Testis (tissue), 2 donors: ENCODE measurements at regions not wholly inside any gene's neighbourhood (a gene's known extent, or its start where the extent isn't known, plus 50 kb on each side); places are given as distances from the start of the nearest gene placed in this dataset.
"Not testable (repeated sequence)": the region's sequence is repeated elsewhere in the genome, so short reads cannot be mapped to it uniquely, and the experiment has no call there.

Experiments
- DNase-seq: peaks from one replicate; pipeline ENCODE4 v3.0.0-alpha.2; 2019
- H3K27ac ChIP-seq, 2 donors: fragments of 200-600 bp; sonication (generic); one replicate each; pipeline ENCODE4 v1.5.1; 2019
- H3K27me3 ChIP-seq: fragments of 200-600 bp; sonication (generic); one replicate; pipeline ENCODE4 v1.5.1; 2019
- H3K36me3 ChIP-seq: fragments of 200-600 bp; sonication (generic); one replicate; pipeline ENCODE4 v1.5.1; 2017; ENCODE audit warnings: low read depth; ENCODE audit errors: missing control alignments
- H3K4me1 ChIP-seq: fragments of 200-600 bp; sonication (generic); one replicate; pipeline ENCODE4 v1.5.1; 2019
- H3K4me3 ChIP-seq, 2 donors: fragments of 200-600 bp; sonication (generic); one replicate each; pipeline ENCODE4 v1.5.1; 2017 to 2019
- H3K9me3 ChIP-seq: fragments of 200-600 bp; sonication (generic); one replicate; pipeline ENCODE4 v1.5.1; 2017
- WGBS, 2 donors: methylation state at CpG; one replicate each; pipeline ENCODE4 v1.1.5; 2018; 5-methylcytosine and 5-hydroxymethylcytosine counted together
- intact Hi-C: fragments of 100-400 bp; cut with DNase I; formaldehyde crosslinking; loops from one replicate; pipeline ENCODE4 v1.15.1; 2023; ENCODE audit warnings: low total_unique reads

DNA sequence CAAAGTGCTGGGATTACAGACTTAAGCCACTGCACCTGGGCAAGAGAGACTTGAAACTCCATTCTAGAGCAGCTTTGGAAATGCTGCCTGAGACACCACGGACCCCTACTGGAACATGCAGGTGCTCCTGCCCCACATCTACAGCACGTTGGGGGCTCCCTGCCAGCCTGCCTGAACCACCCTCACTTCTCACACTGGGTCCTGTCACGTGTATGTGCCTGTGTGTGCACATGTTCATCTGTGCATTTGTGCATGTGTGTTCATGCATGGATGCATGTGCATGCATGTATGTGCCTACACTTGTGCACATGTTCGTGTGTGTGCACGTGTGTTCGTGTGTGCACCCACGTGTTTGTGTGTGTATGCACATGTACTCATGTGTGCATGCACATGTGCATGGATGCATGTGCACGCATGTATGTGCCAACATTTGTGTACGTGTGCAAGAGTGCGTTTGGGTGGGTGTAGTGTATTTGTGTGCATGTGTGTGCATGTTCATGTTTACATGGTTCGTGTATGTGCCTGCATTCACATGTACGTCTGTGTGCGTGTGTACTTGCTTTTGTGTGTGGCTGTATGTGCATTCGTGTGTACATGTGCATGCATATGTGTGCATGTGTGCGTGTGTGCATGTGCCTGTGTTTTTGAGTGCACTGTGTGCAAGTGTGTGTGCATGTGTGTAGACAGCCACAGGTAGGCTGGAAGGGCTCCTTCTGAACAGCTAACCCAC, 428.1 kb upstream of the ZNF722 start:
- DNase-seq, H3K27me3 ChIP-seq, H3K9me3 ChIP-seq, intact Hi-C loops, H3K4me1 ChIP-seq, H3K36me3 ChIP-seq, H3K4me3 ChIP-seq, H3K27ac ChIP-seq: not testable (repeated sequence)
- 70 to 72% methylated on average over 15 of the region's 15 CpGs for WGBS, 2 donors

DNA sequence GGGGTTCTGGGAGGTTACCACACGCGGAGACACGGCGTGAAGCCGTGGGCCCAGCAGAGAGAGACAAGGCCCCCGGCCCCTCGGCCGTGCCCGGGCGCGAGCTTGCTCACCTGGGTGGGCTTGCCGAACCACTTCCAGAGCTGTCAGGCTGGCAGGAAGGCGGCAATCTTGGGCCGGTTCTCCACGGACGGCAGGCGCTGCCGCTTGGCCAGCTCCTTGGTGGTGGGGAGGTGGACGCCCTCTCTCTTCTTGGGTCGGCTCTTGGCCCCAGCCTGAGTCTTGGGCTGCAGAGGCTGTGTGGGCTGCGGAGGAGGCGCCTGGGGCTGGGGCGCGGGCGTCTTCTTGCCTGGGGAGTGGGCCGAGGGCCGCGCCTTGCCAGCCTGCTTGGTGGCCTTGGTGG, 426.5 kb upstream of the ZNF722 start:
- intact Hi-C loops, DNase-seq, H3K27ac ChIP-seq, H3K27me3 ChIP-seq, H3K9me3 ChIP-seq, H3K4me1 ChIP-seq, H3K36me3 ChIP-seq: not testable (repeated sequence)
- peak overlapping the region in 1 of 2 donors; percentile 36 for H3K4me3 ChIP-seq
- 69 to 72% methylated on average over 15 to 28 of the region's 28 CpGs for WGBS, 2 donors

DNA sequence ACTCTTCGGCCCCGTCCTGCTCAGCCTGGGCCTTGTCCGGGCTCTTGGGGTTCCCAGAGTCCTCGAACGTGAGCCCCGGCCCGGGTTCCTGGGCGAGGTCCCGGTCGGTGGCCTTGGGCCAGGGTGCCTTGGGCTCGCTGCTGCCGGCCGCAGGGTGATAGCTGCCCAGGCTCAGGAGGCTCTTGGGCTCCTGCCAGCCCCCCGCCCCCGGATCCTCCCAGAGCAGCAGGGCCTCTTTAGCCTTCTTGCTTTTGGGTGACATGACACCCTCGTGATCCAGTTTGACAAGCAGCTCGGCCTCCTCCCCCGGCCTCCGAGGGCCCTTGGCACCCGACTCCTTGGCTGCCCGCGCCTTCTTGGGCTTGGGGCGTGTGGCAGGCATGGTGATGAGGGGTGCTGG, 425.7 kb upstream of the ZNF722 start:
- H3K4me3 ChIP-seq, H3K27ac ChIP-seq, DNase-seq, H3K4me1 ChIP-seq, H3K9me3 ChIP-seq, intact Hi-C loops, H3K27me3 ChIP-seq, H3K36me3 ChIP-seq: not testable (repeated sequence)
- WGBS, 2 donors: 81% methylated on average over 23 of the region's 23 CpGs; no CpG with 5 or more reads in 1 of the 2 donors

DNA sequence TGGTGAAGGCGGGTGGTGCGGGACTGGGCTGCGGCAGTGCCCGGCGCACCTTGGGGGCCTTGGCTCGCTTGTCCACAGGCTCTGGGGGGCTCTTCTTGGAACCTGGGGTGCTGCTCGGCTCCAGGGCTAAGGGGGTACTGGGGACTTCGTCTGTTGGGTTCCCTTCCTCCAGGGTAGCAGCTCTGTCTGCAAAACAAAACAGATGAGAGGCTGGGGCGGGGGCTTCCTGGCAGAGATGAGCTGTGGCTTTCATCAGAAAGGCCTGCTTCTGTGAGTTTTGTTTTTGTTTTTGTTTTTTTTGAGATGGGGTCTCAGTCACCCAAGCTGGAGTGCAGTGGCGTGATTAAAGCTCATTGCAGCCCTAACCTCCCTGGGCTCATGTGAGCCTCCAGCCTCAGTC, 425.2 kb upstream of the ZNF722 start:
- H3K9me3 ChIP-seq, DNase-seq, H3K27ac ChIP-seq: not testable (repeated sequence)

DNA sequence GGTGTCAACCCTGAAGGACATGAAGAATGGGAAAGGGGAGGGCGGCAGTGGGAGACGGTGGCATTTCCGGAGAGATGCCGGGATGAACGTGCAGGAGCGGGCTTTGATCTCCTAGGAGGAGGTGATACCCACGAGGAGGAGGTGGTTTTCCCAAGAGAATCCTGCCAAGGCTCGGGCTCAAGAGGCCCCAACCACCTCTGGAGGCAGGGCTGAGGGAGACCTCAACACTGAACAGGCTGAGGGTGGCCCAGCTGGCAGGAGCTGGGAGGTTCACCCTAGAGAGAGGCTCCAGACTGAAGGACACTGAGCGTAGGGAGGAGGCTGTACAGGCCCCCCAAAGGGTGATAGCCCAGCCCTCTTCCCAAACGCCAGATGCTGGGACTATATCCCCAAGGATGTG, 422.2 kb upstream of the ZNF722 start:
- 78 to 82% methylated on average over 10 of the region's 10 CpGs for WGBS, 2 donors
- H3K9me3 ChIP-seq, intact Hi-C loops: not testable (repeated sequence)

More for the DNA sequence above, 425.2 kb upstream of the ZNF722 start:
- H3K27me3 ChIP-seq, H3K4me3 ChIP-seq, intact Hi-C loops, H3K4me1 ChIP-seq, H3K36me3 ChIP-seq: not testable (repeated sequence)
- 75 to 85% methylated on average over 4 to 7 of the region's 10 CpGs for WGBS, 2 donors

DNA sequence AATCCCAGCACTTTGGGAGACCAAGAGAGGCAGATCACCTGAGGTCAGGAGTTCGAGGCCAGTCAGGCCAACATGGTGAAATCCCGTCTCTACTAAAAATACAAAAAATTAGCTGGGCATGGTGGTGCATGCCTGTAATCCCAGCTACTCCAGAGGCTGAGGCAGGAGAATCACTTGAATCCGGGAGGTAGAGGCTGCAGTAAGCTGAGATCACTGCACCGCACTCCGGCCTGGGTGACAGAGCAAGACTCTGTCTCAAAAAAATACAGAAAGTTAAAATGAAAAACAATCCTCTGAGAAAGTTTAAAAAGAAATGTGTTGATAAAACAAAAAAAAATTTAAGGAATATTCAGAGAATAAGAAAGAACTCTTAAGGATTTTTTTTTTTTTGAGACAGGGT, 421.6 kb upstream of the ZNF722 start:
- not testable (repeated sequence) for H3K36me3 ChIP-seq, H3K9me3 ChIP-seq

More for the DNA sequence above, 422.2 kb upstream of the ZNF722 start:
- not testable (repeated sequence) for H3K4me3 ChIP-seq, DNase-seq, H3K36me3 ChIP-seq, H3K27ac ChIP-seq, H3K4me1 ChIP-seq, H3K27me3 ChIP-seq

DNA sequence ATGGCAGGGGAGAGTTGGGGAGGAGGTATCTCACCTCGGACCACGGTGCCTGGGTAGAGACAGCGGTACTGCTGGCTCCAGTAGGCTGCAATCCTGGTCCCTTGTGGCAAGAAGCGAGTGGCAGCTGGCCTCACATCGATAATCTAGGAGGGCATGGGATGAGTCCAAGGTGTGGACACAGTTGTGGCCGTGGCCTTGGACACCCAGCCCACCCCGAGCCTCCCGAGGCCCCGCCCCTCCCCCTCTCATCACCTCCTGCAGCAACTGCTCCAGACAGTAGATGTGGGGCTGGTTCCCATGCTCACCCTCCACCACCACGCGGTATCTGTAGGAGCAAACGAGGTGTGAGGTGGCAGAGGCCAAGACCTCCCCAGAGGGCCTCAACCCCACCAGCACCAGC, 418.6 kb upstream of the ZNF722 start:
- H3K27me3 ChIP-seq, H3K27ac ChIP-seq, H3K9me3 ChIP-seq, intact Hi-C loops, DNase-seq, H3K36me3 ChIP-seq, H3K4me3 ChIP-seq, H3K4me1 ChIP-seq: not testable (repeated sequence)
- 70 to 77% methylated on average over 9 to 11 of the region's 12 CpGs for WGBS, 2 donors

More for the DNA sequence above, 421.6 kb upstream of the ZNF722 start:
- H3K27ac ChIP-seq, H3K27me3 ChIP-seq, H3K4me1 ChIP-seq, DNase-seq, intact Hi-C loops, H3K4me3 ChIP-seq: not testable (repeated sequence)
- WGBS, 2 donors: 84 to 85% methylated on average over 2 to 5 of the region's 5 CpGs

DNA sequence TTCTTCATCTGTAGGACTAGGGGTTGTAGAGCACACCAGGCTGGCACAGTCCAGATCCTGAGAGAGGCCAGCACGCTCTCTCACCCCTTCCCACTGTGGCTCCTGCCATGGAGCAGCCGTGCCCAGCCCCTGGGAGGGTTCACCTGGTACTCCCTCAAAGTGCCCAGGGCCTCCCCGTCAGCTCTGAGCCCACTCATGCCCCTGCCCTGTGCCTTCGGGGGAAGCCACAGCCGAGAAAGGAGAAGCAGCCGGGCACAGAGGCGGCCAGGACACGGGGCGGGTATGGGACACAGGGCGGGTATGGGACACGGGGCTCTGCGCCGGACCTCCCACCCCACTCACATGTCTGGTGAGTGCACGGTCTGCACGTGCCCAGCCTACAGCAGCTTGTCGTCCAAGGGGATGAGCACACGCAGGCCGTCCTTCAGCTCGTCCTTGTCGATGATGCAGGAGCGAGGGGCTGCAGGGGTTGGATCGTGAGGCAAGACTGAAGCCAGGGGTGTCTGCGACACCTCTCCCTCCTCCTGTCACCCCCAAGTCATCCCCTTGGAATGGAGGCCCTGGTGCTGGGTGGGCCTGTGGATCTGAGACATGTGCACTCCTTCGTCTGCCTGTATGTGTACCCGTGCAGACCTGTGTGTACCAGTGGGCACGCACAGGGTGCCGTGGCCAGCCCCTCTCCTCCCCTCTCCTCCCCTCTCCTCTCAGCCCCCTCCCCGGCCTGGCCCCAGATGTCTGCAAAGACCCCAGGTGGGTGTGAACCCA, 417.9 kb upstream of the ZNF722 start:
- WGBS, 2 donors: 87 to 90% methylated on average over 26 to 27 of the region's 28 CpGs

DNA sequence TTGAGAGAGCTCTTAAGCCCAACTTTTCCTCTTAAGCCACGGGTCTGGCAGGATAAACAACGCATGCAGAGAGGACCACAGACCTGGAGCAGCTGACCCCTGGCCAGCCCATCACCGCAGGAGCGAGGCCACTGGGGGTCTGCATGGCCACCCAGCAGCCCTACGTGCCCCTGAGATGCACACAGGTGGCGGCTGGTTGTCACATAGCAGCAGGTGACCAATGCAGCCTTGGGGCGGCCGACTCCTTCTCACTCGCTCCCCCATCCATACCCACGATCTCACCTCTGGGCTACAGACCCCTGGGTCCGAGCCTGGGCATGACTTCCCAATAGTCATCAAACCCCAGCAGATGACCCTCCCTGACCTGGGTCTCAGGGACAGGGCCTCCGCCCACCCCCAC, 415.9 kb upstream of the ZNF722 start:
- H3K9me3 ChIP-seq, H3K4me1 ChIP-seq, DNase-seq, H3K27ac ChIP-seq, H3K4me3 ChIP-seq, intact Hi-C loops, H3K27me3 ChIP-seq, H3K36me3 ChIP-seq: not testable (repeated sequence)
- WGBS, 2 donors: 86 to 94% methylated on average over 10 to 12 of the region's 12 CpGs

More for the DNA sequence above, 417.9 kb upstream of the ZNF722 start:
- H3K27ac ChIP-seq, H3K9me3 ChIP-seq, DNase-seq, H3K36me3 ChIP-seq, intact Hi-C loops, H3K27me3 ChIP-seq, H3K4me1 ChIP-seq, H3K4me3 ChIP-seq: not testable (repeated sequence)

DNA sequence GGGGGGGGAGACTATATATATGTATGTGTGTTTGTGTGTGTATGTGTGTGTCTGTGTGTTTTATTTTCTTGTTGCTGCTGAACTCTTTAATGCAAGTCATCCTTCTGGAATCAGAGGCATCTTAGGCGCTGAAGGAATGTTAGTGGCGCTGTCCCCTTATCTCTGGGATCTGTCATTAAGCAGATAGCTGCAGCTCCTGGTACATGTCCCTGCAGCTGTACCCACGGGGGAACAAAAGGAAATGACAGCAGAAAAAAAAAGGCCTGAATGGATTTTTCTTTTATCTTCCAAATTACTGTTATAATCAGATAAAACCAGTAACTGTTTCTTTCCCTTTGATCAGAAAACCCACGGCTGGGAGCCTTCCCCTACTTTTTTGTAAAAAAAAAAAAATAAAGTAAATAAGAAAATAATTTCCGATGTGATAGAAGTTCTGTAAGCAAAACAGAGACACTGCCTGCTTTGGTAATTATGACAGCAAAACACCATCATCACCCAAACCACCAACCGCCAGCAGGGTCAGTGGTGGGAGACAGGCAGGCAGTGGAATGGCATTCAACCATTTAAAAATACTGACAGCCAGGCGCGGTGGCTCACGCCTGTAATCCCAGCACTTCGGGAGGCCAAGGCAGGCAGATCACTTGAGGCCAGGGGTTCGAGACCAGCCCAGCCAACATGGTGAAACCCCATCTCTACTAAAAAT, 411.3 kb upstream of the ZNF722 start:
- H3K4me3 ChIP-seq, H3K4me1 ChIP-seq, H3K27ac ChIP-seq, H3K36me3 ChIP-seq, H3K9me3 ChIP-seq, intact Hi-C loops, DNase-seq, H3K27me3 ChIP-seq: not testable (repeated sequence)
- 74 to 76% methylated on average over 2 of the region's 11 CpGs for WGBS, 2 donors

DNA sequence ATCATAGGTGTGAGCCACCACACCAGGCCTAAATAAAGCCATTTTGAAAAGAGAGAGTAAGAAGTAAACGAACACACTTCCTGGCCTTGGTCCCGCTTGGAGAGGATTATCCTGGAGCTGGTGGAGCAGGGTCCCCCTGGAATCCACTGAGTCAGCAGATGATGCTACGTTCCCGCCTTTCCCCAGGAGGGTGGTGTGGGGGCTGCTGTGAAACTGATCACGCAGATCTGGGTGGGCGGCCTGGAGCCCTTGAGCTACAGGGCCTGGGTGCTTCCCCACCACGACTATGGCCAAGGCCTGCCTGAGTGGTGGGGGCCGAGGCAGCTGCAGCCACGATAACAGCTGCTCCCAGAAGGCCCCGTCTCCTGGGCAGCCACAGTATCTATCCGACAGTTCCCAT, 407.4 kb upstream of the ZNF722 start:
- intact Hi-C loops, H3K27me3 ChIP-seq, DNase-seq, H3K4me1 ChIP-seq, H3K27ac ChIP-seq, H3K36me3 ChIP-seq, H3K4me3 ChIP-seq, H3K9me3 ChIP-seq: not testable (repeated sequence)
- WGBS, 2 donors: 76% methylated on average over 5 of the region's 11 CpGs; no CpG with 5 or more reads in 1 of the 2 donors

DNA sequence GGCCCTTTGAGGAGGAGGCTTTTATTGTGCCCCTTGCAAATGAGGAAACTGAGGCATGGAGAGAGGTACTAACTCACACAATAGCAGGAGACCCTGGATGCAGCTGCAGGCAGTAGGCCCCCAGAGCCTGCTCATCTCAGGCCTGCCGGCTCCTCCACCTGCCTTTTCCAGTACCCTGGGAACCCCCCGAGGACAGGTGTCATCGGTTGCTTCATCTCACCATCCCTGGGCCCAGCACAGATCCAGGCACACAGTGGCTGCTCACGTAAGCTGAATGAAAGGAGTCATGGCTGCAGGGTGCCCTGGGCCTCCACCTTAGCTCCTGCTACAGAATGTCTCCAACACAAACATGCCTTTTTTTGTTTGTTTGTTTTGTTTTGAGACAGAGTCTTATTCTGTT, 394.8 kb upstream of the ZNF722 start:
- DNase-seq, H3K4me1 ChIP-seq, H3K4me3 ChIP-seq, H3K27me3 ChIP-seq, H3K36me3 ChIP-seq, intact Hi-C loops, H3K9me3 ChIP-seq, H3K27ac ChIP-seq: not testable (repeated sequence)
- WGBS, 2 donors: no CpG with 5 or more reads among the region's 4 CpGs
